ENCODE measurements at regions not wholly inside any gene's neighbourhood (a gene's known extent, or its start where the extent isn't known, plus 50 kb on each side); places are given as distances from the start of the nearest gene placed in this dataset.

GRCh38 chr9:129332581-129332980, 154.5 kb upstream of the IER5L start:
- TF ChIP-seq CTCF (IDR thresholded peaks at IDR 0.05) (no peak), POLR2A (IDR thresholded peaks at IDR 0.05) (no peak)
